Limb (tissue), 2 donors: ENCODE measurements at regions not wholly inside any gene's neighbourhood (a gene's known extent, or its start where the extent isn't known, plus 50 kb on each side); places are given as distances from the start of the nearest gene placed in this dataset.

Experiments used
- DNase-seq, 2 donors: peaks; one replicate each; pipeline ENCODE4 v3.0.0-alpha.2; 2016; ENCODE audit errors: extremely low spot score in 2 of 2

DNA sequence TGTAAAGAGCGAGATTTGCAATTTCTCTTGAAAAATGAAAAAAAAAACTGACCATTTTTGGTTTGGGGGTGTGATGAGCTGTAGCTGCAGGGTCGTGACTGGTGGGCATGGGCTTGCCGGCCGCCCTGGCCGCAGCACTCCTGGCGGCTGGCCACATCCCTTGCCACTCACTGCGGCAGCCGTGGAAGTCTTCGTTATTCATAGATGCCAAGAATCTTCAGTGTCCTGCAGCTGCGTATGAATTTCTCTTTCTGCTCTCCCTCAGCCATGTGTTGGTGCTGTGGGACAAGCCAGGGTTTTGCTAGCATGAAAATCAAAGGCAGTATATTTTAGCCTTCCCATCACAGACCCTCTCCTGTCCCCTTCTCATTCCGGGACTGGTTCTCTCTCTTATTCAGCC lies 151.7 kb upstream of the TSHZ3 start:
- no peak for DNase-seq

DNA sequence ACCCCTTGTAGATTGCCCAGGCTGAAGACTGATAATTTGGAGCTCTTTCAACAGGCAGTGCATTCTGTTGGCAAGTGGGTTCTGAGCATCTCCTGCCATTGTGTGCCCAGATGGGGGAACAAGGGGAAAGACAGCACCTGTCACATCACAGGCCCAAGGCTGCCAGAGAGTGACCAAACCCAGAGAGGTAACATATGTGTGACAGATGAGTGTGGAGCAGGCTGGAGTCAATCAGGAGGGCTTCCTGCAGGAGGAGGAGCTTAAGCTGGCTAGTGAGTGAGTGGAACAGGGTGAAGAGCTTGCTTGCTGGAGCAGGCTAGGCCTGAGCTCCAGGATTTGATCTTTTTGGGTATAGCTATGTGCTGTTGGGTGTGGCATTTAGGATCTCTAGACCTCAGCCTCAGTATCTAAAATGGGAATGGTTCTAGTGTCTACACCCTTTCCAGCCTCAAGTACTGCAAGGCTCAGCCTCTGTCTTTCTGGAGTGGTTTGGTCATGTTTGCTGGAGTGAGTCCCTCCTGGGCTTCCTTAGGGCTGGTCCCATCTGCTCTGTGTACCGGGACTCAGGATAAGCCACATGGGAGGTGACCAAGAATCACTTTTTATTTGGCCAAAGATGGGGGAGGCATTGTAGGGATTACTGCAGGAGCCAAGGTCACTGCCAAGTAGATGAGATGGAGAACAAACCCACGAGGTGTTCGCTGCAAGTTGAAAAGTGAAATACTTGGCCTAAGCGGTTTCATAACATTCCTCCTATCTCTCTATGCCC lies 152.4 kb upstream of the TSHZ3 start:
- DNase-seq = no peak

DNA sequence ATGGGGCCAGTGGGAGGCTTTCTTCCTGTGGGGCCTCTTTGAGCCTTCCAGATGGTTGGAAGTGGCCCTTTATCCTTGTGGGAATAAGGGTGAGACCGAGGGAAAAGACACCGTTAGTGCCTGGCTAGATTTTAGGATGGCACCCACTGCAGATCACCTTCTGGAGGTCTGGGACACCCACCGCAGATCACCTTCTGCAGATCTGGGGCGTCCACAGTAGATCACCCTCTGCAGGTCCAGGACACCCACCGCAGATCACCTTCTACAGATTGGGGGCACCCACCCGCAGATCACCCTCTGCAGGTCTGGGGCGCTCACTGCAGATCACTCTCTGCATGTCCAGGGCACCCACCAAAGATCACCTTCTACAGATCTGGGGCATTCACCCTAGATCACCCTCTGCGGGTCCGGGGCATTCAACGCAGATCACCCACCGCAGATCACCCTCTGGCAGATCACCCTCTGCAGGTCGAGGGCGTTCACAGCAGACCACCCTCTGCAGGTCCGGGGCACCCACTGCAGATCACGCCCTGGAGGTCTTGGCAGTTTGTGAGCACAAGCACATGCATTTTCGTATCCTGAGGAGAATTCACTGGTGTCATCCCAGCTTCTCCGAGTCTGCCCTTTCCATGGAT lies 153.4 kb upstream of the TSHZ3 start:
- no peak for DNase-seq

DNA sequence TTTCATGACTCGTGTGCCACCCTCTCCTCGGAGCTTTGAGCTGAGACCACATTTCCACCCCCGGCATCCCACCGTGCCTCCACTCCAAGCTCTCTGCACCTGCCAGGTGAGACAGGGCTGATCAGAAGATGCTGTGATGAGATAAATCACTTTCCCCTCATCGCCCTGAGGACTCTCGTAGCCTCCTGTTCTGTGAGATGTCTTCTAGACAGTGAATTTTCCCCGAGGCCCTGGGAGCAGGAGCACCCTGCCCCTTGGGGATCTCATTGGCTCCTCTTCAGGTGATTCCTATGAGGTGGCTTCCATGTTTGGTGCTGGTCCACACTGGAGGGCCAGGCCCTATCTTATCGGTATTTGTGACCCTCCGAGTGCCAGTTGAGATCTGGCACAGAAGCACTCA lies 154.0 kb upstream of the TSHZ3 start:
- DNase-seq = no peak

DNA sequence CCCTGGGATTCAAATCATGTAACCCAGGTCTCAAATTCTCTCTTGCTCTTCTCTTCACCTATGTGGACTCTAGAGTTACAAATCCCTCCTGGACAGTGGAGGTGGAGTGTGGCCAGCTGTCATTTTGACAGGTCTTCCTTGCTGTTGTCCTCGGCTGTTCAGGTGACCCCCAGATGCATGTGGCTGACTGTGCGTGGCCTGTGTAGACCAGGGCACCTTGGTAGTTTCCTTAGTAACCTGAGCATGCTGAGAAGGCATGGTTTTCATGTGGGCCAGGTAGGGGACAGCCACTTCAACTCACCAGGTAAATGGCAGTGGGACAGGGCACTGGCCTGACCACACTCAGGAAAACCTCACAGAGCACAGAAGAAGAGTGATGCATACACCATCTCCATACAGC lies 155.0 kb upstream of the TSHZ3 start:
- DNase-seq = no peak

DNA sequence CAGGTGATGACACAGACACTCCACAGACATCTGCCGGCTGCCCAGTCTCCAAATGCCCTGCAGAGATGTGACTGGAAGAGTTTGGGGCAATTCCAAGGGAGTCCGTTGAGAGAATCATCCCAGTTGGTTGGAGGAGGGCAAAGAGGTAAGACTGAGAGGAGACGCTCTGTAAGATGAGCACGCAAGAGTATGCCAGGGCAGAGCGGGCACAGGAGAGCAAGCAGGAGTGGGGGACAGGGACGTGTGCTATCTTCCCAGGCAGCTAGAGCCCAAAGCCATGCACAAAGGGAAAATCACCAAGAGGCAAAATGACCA lies 156.3 kb upstream of the TSHZ3 start:
- no peak for DNase-seq

DNA sequence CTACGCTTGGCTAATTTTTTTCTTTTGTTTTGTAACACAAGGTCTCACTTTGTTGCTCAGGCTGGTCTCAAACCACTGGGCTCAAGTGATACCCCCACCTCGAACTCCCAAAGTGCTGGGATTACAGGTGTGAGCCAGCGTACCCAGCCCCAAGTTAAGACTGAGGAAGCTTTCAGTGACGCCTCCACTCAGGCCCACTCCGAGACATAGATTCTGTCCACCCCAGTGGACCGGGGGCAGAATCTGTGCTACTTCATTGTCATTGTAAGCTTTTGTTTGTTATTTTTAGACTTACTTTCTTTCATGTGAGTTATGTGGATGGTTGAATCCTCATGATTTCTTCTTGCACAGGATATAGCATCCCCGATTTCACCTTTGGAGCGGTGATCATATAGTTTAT lies 156.9 kb upstream of the TSHZ3 start:
- DNase-seq = no peak

DNA sequence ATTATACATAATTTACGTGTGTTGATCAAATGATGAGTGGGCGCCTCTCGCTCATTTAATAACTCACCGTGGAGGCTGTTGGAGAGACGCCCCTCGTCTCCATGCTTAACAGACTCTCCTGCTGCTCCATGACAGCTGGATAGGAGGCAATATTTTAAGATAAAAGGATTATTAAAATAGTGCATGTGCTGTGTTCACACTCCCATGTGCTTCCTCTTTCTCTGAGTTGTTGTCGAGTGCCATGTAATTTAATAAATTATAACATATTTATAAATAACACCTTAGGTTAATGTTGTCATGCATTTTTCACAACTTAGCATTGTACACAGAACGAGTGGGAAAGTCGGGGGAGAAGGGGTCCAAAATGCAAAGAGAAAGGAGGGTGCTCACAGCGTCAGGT lies 161.4 kb upstream of the TSHZ3 start:
- DNase-seq = no peak

DNA sequence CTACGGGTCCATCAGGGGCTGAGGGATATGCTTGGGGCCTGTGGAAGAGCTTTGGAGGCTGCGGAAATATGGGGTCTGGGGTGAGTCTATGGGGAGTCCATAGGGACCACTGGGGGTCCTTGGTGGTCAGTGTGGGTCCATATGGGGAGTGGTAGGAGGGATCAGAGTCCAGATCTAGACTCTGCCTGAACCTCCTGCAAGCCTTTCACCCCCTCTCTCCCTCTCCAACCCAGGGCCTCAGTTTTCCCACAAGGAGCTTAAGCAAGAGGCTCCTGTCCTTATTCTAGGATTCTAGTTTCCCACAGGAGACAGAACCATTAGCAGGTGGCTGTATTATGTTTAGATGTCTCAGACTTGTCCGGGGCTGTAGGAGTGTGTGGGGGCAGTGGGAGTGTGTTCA lies 161.9 kb upstream of the TSHZ3 start:
- DNase-seq = no peak

DNA sequence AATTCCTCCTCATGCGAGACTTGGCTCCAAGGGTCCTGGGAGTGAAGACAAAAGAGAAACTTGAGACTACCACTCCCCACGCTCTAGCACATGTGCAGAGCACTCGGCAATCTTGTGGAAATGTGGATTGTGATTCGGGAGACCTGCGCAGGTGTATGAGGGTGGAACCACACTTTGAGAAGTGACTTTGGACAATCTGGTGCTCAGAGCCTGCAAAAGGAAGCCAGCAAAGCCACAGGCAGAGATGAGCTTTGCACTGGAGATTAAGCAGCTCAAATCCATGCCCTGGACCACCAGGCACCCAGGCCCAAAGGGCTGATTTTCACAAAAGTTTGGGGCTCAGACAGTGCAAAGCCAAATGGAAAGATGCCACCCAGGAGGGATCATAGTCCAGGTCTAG lies 162.5 kb upstream of the TSHZ3 start:
- no peak for DNase-seq

DNA sequence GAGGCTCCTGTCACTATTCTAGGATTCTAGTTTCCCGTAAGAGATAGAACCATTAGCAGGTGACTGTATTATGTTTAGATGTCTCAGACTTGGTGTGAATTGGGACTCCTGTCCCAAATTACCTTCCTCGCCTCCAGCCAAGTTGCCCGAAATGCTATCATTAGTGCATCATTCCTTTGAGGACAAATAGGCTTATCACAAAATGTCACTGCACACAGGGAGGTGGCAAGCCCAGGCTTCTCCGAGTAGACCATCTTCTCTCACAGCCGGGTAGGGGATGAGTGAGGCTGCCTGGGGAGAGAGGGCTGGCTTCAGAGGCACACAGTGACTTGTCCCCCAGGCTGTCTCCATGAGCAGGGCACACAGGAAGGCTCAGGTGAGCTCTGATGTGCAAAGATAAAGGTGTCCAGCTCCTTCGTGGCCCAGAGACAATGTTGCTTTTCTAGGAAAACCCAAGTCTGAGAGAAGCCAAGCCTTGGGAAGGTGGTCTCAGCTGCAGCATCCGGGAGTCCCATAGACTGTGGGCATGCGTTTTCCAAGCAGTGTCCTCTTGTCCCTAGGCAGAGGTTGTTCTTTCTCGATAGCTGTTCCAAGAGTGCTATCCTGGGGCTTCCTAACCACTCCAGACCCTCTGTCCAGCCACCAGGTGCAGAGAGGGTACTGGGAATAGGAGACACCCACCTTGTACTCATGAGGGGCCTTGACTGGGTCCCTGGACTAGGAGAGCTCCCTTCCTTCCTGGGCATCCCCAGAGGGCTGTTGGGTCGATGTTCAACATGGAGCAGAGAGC lies 163.1 kb upstream of the TSHZ3 start:
- no peak for DNase-seq

DNA sequence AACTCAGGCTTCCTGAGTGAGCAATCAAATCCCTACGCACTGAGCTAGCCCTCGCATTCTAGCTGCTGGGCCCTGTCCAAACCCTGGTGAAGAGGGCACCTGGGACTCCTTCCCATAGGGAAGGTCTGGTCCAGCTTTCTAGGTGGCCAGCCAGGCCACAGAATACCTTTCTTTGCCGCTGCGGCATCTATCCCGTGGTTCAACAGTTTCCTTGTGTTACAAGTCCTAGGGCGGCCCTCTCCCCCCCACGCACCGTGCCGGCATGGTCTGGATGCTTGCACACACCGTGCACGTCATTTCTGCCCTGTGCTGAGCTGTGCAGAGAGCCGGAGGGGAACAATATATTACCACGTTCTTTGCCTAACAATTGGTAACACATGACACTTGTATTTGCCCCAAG lies 164.6 kb upstream of the TSHZ3 start:
- DNase-seq = no peak

DNA sequence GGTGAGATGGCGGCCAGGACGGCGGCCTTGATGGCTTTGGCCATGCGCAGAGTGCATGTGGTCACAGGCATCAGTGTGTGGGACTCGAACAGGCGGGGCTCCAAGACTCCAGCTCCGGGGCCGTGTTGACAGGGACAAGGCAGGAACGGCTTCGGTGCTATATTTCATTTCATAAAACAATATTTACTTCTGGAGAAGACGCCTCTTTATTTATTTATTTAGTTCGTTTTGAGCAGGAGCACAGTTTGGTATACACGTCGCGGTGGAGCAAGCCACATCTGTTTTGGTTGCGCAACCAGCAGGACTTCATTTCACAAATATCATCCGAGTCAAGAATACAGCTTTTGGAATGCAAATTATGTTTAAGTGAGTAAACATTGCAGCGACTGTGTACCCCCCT lies 166.7 kb upstream of the TSHZ3 start:
- no peak for DNase-seq

DNA sequence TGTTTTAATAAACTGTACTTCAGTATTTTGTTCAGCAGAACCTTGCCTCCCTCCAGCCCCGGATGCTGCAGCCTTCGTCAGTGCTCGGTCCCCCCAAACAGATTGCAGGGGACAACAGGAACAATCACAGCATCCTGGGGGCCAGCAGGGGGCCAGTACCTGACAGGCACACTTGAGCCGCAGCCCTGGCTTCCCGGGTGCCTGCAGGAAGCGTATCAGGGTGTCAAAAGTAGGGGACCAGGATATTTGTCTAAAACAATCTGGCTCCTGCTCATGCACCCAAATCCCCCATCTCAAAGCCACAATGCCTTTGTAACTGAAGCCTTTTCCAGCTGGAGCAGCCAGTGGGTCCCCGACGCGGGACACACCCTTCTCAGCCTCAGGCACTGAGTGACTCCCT lies 167.5 kb upstream of the TSHZ3 start:
- DNase-seq = no peak

DNA sequence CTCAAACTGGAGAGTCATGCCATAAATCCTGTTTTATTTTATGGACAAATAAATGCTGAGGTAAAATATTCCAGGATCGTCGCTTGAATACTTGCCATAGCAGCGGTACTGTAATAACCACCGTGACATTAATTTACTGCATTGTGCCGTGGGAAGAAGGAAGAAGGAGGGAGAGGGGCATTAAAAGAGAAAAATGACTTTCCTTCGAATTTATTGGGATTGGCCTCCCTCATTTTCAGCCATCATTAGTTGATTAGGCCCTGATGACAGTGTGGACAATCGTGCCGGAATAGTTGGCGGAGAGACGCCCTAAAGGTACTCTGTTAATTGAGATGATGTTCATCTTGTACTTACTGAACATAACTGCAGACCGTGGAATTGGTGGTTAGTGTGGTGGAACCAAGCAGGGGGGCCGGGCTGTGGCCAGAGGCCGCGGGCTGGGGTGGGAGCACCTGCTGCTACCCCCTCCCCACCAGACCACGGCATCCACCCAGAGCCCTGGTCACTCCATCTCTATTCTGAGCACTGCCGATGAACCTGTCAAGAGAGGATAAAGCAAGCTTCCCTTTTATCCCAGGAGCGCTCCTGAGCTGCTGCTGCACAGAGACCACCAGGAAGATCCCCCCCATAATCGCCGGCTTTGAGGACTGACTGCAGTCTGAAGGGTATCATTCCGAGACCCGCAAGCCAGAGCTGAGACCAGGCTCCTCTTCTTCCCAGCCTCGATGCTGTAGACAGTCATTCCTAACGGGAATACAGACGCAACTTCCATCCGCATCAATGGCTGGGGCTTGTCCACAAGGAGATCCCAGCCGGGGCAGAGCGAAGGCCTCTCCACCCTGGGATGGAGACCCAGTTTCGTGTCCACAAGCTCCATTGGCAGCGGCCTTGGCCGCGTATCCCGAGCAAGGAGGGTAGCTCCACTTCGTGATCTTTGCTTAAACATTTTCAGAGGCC lies 168.3 kb upstream of the TSHZ3 start:
- no peak for DNase-seq

DNA sequence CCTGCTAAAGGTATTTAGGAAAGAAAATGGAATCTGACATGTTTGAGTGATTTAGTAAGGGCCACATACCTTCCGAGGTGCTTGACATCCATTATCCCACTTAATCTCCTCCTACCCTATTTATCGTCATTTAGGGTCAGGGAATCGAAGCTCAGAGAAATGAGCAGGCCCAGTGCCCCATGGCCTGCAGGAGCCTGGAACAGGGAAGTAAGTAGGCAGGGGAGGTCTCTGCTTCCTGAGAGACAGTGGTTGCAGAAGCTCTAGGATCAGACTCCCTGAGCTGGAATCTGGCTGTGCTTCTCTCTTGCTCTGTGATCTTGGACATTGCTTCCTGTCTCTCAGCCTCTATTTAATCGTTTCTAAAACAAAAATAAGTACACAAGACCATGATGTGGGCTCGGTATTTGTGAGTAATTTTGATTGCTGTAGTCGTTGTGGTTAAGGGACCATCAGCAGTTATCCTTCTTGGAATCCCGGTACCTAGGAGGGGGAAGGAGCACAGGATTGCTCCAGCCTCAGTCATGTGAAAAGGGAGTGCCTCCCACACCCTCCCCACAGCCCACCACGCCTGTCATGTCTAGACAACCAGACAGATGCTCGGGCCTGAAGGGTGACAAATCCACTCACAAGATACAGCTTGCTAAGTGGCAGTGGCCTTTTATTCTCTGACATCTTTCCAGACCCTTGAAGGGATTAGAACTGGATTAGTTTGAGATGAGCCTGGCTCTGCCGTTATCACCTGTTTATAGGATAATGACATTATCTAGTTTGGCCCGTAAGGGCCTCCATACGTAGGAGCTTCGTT lies 169.2 kb upstream of the TSHZ3 start:
- DNase-seq = no peak

DNA sequence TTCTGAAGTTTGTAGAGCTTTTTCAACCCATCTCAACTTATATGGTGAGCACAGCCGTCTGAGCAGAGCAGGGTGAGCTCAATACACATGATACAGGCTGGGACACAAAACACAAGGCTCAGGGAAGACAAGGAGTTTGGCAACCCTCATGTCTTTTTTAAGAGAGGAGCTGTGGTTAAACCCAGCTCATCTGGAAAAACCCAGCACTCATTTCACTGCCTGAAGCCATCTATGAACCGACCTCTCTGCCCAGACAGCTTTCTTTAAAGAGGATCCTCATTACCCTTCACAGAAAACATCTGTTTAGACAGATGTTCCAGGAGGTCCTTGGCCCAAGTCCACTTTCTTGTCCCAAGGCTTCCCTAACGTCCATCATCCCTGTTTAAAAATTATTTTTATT lies 170.0 kb upstream of the TSHZ3 start:
- DNase-seq = peak in 1 of 2 donors; percentile 18

DNA sequence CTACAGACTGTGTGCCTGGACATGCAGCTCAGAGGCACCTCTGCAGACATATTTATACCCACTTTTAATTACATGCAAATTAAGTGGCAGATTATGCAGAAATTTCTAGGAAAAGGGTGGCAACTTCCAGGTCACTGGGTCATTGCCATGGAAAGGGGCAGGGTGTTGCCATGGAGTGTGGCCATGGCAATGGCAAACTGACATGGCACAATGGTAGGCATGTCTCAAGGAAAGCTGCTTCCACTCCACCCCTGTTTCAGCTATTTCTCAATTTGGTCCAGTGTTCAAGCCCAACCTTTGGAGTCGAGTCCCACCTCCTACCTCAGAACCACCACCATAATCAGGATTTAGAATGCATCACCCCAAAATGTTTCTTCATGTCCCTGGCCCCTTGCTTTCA lies 170.7 kb upstream of the TSHZ3 start:
- DNase-seq = no peak

DNA sequence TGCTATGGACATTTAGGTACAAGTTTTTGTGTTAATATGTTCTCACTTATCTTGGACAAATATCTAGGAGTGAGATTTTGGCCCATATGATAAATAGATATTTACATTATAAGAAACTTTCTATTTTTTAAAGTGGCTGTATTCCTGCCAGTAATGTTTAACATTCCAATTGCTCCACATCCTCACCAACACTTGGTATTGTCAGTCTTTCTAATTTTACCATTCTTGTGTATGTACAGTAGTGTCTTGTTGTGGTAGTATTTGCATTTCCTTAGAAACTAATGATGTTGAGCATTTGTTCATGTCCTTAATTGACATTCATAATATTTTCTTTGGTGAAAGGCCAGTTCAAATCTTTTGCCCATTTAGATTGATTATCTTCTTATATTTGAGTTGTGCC lies 171.4 kb upstream of the TSHZ3 start:
- DNase-seq = no peak

DNA sequence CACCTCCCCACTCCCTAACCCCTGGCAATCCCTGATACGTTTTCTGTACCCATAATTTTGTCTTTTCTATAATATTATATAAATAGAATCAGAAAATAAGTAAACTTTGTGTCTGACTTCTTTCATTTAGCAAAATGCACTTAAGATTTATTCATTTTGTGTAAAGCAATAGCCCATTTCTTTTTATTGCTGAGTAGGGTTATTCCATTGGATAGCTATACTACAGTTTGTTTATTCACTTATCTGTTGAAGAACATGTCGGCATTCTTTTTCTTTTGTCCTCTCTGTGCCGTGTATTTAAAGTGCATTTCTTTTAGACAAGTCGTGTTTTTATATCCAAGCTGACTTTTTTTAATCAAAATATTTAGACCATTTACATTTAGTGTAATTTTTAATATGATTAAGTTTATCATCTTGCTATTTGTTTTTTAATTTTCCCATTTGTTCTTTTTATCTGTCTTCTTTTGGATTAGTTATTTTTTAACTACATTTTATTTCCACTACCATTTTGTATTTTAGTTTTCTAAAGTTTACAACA lies 176.4 kb upstream of the TSHZ3 start:
- DNase-seq = no peak

DNA sequence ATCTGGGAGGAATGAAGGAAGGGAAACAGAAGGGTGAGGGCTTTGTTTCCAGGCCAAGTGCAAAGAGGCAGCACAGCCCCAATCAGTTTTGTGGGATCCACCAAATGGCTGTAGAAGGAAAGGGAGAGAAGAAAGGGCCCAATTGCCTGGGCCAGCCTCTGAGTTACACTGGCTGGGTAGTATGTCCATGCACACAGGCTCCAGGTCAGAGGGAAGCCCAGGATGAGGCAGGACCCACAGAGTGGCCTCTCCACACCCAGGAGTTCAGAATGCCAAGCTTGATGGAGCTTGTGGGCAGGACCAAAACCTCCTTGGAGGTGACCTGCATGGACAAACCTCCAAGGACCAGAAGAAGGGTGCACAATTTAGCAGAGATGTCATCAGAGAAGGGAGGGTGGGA lies 178.2 kb upstream of the TSHZ3 start:
- no peak for DNase-seq
